HEK293 (cell line): ENCODE measurements at regions not wholly inside any gene's neighbourhood (a gene's known extent, or its start where the extent isn't known, plus 50 kb on each side); places are given as distances from the start of the nearest gene placed in this dataset.

Experiments
- CTCF ChIA-PET: fragments of 350-600 bp; formaldehyde crosslinking; extraction: SDS; loops from one replicate; lab custom pipeline; 2021; ENCODE audit warnings: antibody characterized with exemption; lab: Yijun Ruan, JAX
- POLR2A ChIA-PET: fragments of 300-600 bp; formaldehyde crosslinking; extraction: SDS; loops from one replicate; lab custom pipeline; 2020; ENCODE audit warnings: antibody characterized with exemption, inconsistent platforms; lab: Yijun Ruan, JAX
- H3K27ac ChIP-seq: fragments of 200-500 bp; sonication (Bioruptor generic); 2 replicates; pipeline ENCODE4 v1.5.1; 2014; ENCODE audit warnings: low read depth, low read length, control low read depth, inconsistent platforms; ENCODE audit errors: extremely low read depth
- H3K36me3 ChIP-seq, 2 experiments: fragments of 200-500 bp in 1 of 2; sonication (Bioruptor generic) in 1 of 2; 1 replicate in 1 of 2; 2 replicates in 1 of 2; pipeline ENCODE4 v1.5.1; 2014 to 2017; ENCODE audit warnings: inconsistent platforms in 2 of 2, low read length in 2 of 2; ENCODE audit not compliant: control insufficient read depth in 2 of 2, insufficient read depth in 1 of 2
- H3K4me1 ChIP-seq: fragments of 200-500 bp; sonication (Bioruptor generic); 2 replicates; pipeline ENCODE4 v1.5.1; 2014; ENCODE audit warnings: mild to moderate bottlenecking, low read length, inconsistent platforms; ENCODE audit not compliant: control insufficient read depth, insufficient read depth
- H3K4me3 ChIP-seq: 2 replicates; pipeline ENCODE4 v1.5.1; 2011; ENCODE audit warnings: low read depth, mild to moderate bottlenecking, control low read depth, low read length, moderate library complexity
- H3K9me3 ChIP-seq: fragments of 200-500 bp; sonication (Bioruptor generic); 2 replicates; pipeline ENCODE4 v1.5.1; 2014; ENCODE audit warnings: low read depth, low read length, inconsistent platforms; ENCODE audit not compliant: control insufficient read depth, insufficient read depth
- EGR2 ChIP-seq: fragments of 450-650 bp; formaldehyde crosslinking; IDR thresholded peaks from 2 replicates; pipeline ENCODE4 v1.5.1; 2016; ENCODE audit warnings: low read depth, missing biosample characterization, missing genetic modification characterization
- IKZF3 ChIP-seq: fragments of 450-650 bp; IDR thresholded peaks from 2 replicates; pipeline ENCODE4 v1.5.0; 2018; ENCODE audit warnings: missing biosample characterization, mild to moderate bottlenecking, missing genetic modification characterization, moderate library complexity
- KLF9 ChIP-seq: fragments of 450-650 bp; formaldehyde crosslinking; IDR thresholded peaks from 2 replicates; pipeline ENCODE4 v1.5.1; 2016; ENCODE audit warnings: missing biosample characterization, missing genetic modification characterization, low read depth
- ZFP37 ChIP-seq: fragments of 450-650 bp; formaldehyde crosslinking; IDR thresholded peaks from 2 replicates; pipeline ENCODE4 v1.5.1; 2016; ENCODE audit warnings: missing biosample characterization, missing genetic modification characterization
- ZNF175 ChIP-seq: fragments of 450-650 bp; formaldehyde crosslinking; IDR thresholded peaks from 2 replicates; pipeline ENCODE4 v1.5.1; 2016; ENCODE audit warnings: missing biosample characterization, missing genetic modification characterization
- ZNF248 ChIP-seq: fragments of 450-650 bp; formaldehyde crosslinking; IDR thresholded peaks from 2 replicates; pipeline ENCODE4 v1.5.1; 2017; ENCODE audit warnings: missing biosample characterization, missing genetic modification characterization
- ZNF274 ChIP-seq, 2 experiments: fragments of 200-500 bp in 1 of 2; fragments of 450-650 bp in 1 of 2; sonication (Bioruptor generic) in 1 of 2; formaldehyde crosslinking in 1 of 2; IDR thresholded peaks; 2 replicates each; pipeline versions ENCODE4 v1.5.1 to v1.6.1; 2014 to 2016; ENCODE audit warnings: borderline replicate concordance in 1 of 2, inconsistent platforms in 1 of 2, low read length in 1 of 2, missing biosample characterization in 1 of 2, missing genetic modification characterization in 1 of 2
- ZNF366 ChIP-seq: fragments of 450-650 bp; formaldehyde crosslinking; conservative IDR thresholded peaks from 2 replicates; pipeline ENCODE4 v1.5.1; 2016; ENCODE audit warnings: missing biosample characterization, missing genetic modification characterization
- ZNF510 ChIP-seq: fragments of 450-650 bp; formaldehyde crosslinking; IDR thresholded peaks from 2 replicates; pipeline ENCODE4 v1.5.1; 2018; ENCODE audit warnings: mild to moderate bottlenecking, missing genetic modification characterization, missing biosample characterization; ENCODE audit not compliant: insufficient replicate concordance
- ZNF549 ChIP-seq: fragments of 450-650 bp; IDR thresholded peaks from 2 replicates; pipeline ENCODE4 v1.5.1; 2018; ENCODE audit warnings: missing biosample characterization, missing genetic modification characterization, mild to moderate bottlenecking, inconsistent platforms, moderate library complexity
- ZNF555 ChIP-seq: fragments of 450-650 bp; formaldehyde crosslinking; conservative IDR thresholded peaks from 2 replicates; pipeline ENCODE4 v1.5.1; 2017; ENCODE audit warnings: missing biosample characterization, mild to moderate bottlenecking, missing genetic modification characterization, inconsistent platforms
- ZNF560 ChIP-seq: fragments of 450-650 bp; formaldehyde crosslinking; IDR thresholded peaks from 2 replicates; pipeline ENCODE4 v1.5.1; 2017; ENCODE audit warnings: missing biosample characterization, missing genetic modification characterization, borderline replicate concordance
- ZNF664 ChIP-seq: fragments of 450-650 bp; formaldehyde crosslinking; IDR thresholded peaks from 2 replicates; pipeline ENCODE4 v1.5.1; 2016; ENCODE audit warnings: missing biosample characterization, missing genetic modification characterization
- ZNF747 ChIP-seq: fragments of 450-650 bp; formaldehyde crosslinking; IDR thresholded peaks from 2 replicates; pipeline ENCODE4 v1.5.1; 2016; ENCODE audit warnings: missing biosample characterization, missing genetic modification characterization
- ZNF76 ChIP-seq: fragments of 450-650 bp; formaldehyde crosslinking; IDR thresholded peaks from 2 replicates; pipeline ENCODE4; 2016; ENCODE audit warnings: low read depth, missing biosample characterization, missing genetic modification characterization, borderline replicate concordance
- ZXDB ChIP-seq: fragments of 450-650 bp; formaldehyde crosslinking; IDR thresholded peaks from 2 replicates; pipeline ENCODE4 v1.5.1; 2016; ENCODE audit warnings: missing biosample characterization, missing genetic modification characterization
- TF ChIP-seq, protein P1 (sequence below): fragments of 450-650 bp; formaldehyde crosslinking; IDR thresholded peaks from 2 replicates; pipeline ENCODE4 v1.5.1; 2016; ENCODE audit warnings: missing biosample characterization, missing genetic modification characterization
- TF ChIP-seq, protein P2 (sequence below): fragments of 450-650 bp; formaldehyde crosslinking; IDR thresholded peaks from 2 replicates; pipeline ENCODE4 v1.5.1; 2016; ENCODE audit warnings: missing biosample characterization, missing genetic modification characterization

DNA sequence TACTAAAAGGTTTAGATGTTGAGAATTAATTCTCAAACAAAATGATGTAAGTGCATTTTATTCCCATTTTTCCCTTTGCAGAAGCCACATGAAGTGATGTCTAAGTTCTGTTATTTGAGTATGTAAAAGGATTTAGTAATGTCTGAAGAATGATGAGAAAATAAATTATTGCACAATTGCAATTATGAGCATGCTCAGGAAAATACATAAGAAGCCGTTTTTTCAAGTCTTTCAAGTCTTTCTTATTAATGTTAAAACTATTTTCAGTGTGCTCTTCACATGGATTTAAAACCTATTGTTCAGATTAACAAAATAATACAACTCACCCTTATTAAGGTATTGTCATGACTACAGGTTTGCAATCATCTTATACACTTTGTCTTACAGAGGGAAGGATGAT is 331.4 kb upstream of the NETO1 start:
- no peak for TF ChIP-seq ZNF175 (tag by site-specific recombination)
- no peak for TF ChIP-seq EGR2 (tag by site-specific recombination)
- TF ChIP-seq ZNF510 (tag by site-specific recombination): no peak
- TF ChIP-seq ZNF555: no peak
- TF ChIP-seq, protein P1, sequence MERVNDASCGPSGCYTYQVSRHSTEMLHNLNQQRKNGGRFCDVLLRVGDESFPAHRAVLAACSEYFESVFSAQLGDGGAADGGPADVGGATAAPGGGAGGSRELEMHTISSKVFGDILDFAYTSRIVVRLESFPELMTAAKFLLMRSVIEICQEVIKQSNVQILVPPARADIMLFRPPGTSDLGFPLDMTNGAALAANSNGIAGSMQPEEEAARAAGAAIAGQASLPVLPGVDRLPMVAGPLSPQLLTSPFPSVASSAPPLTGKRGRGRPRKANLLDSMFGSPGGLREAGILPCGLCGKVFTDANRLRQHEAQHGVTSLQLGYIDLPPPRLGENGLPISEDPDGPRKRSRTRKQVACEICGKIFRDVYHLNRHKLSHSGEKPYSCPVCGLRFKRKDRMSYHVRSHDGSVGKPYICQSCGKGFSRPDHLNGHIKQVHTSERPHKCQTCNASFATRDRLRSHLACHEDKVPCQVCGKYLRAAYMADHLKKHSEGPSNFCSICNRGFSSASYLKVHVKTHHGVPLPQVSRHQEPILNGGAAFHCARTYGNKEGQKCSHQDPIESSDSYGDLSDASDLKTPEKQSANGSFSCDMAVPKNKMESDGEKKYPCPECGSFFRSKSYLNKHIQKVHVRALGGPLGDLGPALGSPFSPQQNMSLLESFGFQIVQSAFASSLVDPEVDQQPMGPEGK: no peak
- no peak for TF ChIP-seq ZNF248 (tag by site-specific recombination)
- TF ChIP-seq ZNF366 (tag by site-specific recombination): no peak
- no peak for TF ChIP-seq ZNF274 (IDR thresholded peaks at IDR 0.05; ENCODE audit: low read length)
- TF ChIP-seq ZNF274 (tag by site-specific recombination; IDR thresholded peaks at IDR 0.05; ENCODE audit: borderline replicate concordance): no peak
- no peak for TF ChIP-seq IKZF3 (tag by site-specific recombination)
- no peak for TF ChIP-seq ZNF747 (tag by site-specific recombination)
- no peak for TF ChIP-seq KLF9 (tag by site-specific recombination)
- ChIA-PET CTCF (no interaction called here), POLR2A (no interaction called here)
- Histone ChIP-seq H3K27ac (no peak overlapping the region), H3K9me3 (no peaks in the 10 kb centered on the region), H3K36me3 (no peaks in the 10 kb centered on the region), H3K4me1 (no peaks in the 10 kb centered on the region), H3K4me3 (no peak overlapping the region)

DNA sequence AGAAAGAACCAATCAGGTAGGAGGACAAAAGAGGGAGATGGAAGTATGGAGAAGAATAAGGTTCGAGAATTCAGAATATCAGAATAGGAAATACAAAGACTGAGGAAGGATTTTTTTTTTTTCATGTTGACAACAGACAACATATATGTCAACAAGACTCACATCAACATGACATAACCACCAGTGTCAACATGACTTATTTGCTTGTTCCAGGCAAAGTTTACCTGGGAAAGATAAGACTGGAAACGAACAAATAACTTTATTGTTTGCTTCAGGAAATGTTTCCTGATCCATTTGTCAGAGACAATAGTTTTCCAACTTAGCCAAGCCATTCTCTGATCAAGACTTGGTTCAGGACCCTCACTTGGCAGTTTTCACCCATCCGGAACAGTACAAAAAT is 321.9 kb upstream of the NETO1 start:
- Histone ChIP-seq H3K4me3 (no peak overlapping the region), H3K36me3 (no peaks in the 10 kb centered on the region), H3K27ac (no peak overlapping the region), H3K9me3 (no peaks in the 10 kb centered on the region), H3K4me1 (no peaks in the 10 kb centered on the region)
- CTCF ChIA-PET: no interaction called here
- no peak for TF ChIP-seq ZNF76 (tag by site-specific recombination)
- POLR2A ChIA-PET: no interaction called here

DNA sequence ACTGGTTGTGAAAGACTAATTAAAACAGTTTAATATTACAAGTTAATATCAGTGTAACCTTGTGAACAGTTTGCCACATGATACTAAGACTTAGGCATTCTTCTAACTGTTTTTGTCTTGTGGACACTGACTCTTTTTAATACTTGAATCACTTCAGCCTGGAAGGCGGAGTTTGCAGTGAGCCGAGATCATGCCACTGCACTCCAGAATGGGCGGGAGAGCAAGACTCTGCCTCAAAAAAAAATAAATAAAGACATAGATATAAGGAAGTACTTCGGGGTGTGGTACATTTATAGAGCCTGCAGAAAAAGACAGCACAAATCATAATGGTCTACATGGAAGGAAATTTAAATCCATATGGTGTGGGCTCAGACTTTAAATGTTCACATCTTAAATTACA is 300.4 kb upstream of the NETO1 start:
- Histone ChIP-seq H3K4me3 (no peak overlapping the region), H3K36me3 (no peaks in the 10 kb centered on the region), H3K9me3 (no peaks in the 10 kb centered on the region)
- CTCF ChIA-PET: no interaction called here
- TF ChIP-seq ZNF549: no peak
- no peak for TF ChIP-seq ZNF560 (tag by site-specific recombination)
- no peak for TF ChIP-seq ZFP37
- TF ChIP-seq ZNF664 (tag by site-specific recombination): no peak
- TF ChIP-seq ZXDB: no peak
- TF ChIP-seq, protein P2, sequence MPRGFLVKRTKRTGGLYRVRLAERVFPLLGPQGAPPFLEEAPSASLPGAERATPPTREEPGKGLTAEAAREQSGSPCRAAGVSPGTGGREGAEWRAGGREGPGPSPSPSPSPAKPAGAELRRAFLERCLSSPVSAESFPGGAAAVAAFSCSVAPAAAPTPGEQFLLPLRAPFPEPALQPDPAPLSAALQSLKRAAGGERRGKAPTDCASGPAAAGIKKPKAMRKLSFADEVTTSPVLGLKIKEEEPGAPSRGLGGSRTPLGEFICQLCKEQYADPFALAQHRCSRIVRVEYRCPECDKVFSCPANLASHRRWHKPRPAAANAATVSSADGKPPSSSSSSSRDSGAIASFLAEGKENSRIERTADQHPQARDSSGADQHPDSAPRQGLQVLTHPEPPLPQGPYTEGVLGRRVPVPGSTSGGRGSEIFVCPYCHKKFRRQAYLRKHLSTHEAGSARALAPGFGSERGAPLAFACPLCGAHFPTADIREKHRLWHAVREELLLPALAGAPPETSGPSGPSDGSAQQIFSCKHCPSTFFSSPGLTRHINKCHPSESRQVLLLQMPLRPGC (tag by site-specific recombination): no peak
- TF ChIP-seq, all 188 proteins: peak for 0
- no peak overlapping the region for H3K27ac ChIP-seq
- POLR2A ChIA-PET: no interaction called here
- no peaks in the 10 kb centered on the region for H3K4me1 ChIP-seq
